ENCODE measurements at regions not wholly inside any gene's neighbourhood (a gene's known extent, or its start where the extent isn't known, plus 50 kb on each side); places are given as distances from the start of the nearest gene placed in this dataset.

DNA sequence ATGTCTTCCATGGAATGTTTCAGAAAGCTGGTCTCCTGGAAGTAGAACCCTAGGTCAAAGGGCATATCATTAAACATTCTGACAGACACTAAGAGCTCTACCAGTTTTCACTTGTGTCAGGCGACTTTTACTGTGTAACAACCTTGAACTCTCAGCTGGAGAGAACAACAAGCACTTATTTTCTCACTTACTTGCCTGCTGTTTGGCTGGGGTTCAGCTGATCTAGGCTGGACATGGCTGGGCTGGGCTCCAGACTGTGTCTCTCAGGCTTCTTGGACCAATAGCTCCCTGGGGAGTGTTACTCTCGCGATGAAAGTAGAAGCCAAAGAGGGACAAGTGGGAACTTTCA is 527.3 kb downstream of the SHQ1 start:
- Mint-ChIP-seq H3K4me3 (no peak overlapping the region), H3K36me3 (no peaks in the 10 kb centered on the region), H3K4me1 (peaks cover 4% of the 10 kb centered on the region), H3K27ac (no peak overlapping the region), H3K27me3 (ENCODE audit: low read depth in 3 of 3) (peaks cover 0 to 6% (median 2%) of the 10 kb centered on the region in 3 donors), H3K9me3 (no peaks in the 10 kb centered on the region)
- Histone ChIP-seq H4K20me1 (ENCODE audit: insufficient read depth, low read length) (no peaks in the 10 kb centered on the region), H3K27me3 (ENCODE audit: control insufficient read depth in 2 of 2, insufficient read depth in 2 of 2, low read length in 2 of 2) (no peaks in the 10 kb centered on the region), H3K79me2 (ENCODE audit: insufficient read depth, low read length) (no peaks in the 10 kb centered on the region), H3K4me2 (replicated peaks; ENCODE audit: extremely low read depth, low read length, poor library complexity, severe bottlenecking) (no peak overlapping the region), H3K36me3 (replicated peaks in 1 of 2; ENCODE audit: control insufficient read depth in 1 of 2, insufficient read depth in 2 of 2, low read length in 2 of 2) (no peaks in the 10 kb centered on the region), H3K27ac (ENCODE audit: low read depth in 1 of 2, low read length in 2 of 2) (no peak overlapping the region), H3K4me1 (ENCODE audit: control insufficient read depth in 1 of 2, insufficient read depth in 2 of 2, low read length in 2 of 2) (no peaks in the 10 kb centered on the region), H3K9me3 (replicated peaks in 1 of 2; ENCODE audit: control insufficient read depth in 1 of 2, insufficient read depth in 1 of 2, low read length in 2 of 2) (no peaks in the 10 kb centered on the region), H2AFZ (ENCODE audit: insufficient read depth, low read depth, low read length, poor library complexity, severe bottlenecking) (no peak overlapping the region), H3K9ac (ENCODE audit: insufficient read depth, low read length, poor library complexity, severe bottlenecking) (no peak overlapping the region), H3K4me3 (replicated peaks in 1 of 3; ENCODE audit: low read depth in 2 of 3, low read length in 3 of 3) (no peak overlapping the region)
- intact Hi-C loops (cut with micrococcal nuclease), result no loop called here
- no peak for DNase-seq
- WGBS (ENCODE audit: insufficient coverage), result 100% methylated on average over 3 of the region's 3 CpGs
- TF ChIP-seq, protein P1, sequence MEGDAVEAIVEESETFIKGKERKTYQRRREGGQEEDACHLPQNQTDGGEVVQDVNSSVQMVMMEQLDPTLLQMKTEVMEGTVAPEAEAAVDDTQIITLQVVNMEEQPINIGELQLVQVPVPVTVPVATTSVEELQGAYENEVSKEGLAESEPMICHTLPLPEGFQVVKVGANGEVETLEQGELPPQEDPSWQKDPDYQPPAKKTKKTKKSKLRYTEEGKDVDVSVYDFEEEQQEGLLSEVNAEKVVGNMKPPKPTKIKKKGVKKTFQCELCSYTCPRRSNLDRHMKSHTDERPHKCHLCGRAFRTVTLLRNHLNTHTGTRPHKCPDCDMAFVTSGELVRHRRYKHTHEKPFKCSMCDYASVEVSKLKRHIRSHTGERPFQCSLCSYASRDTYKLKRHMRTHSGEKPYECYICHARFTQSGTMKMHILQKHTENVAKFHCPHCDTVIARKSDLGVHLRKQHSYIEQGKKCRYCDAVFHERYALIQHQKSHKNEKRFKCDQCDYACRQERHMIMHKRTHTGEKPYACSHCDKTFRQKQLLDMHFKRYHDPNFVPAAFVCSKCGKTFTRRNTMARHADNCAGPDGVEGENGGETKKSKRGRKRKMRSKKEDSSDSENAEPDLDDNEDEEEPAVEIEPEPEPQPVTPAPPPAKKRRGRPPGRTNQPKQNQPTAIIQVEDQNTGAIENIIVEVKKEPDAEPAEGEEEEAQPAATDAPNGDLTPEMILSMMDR (IDR thresholded peaks at IDR 0.05), result no peak

DNA sequence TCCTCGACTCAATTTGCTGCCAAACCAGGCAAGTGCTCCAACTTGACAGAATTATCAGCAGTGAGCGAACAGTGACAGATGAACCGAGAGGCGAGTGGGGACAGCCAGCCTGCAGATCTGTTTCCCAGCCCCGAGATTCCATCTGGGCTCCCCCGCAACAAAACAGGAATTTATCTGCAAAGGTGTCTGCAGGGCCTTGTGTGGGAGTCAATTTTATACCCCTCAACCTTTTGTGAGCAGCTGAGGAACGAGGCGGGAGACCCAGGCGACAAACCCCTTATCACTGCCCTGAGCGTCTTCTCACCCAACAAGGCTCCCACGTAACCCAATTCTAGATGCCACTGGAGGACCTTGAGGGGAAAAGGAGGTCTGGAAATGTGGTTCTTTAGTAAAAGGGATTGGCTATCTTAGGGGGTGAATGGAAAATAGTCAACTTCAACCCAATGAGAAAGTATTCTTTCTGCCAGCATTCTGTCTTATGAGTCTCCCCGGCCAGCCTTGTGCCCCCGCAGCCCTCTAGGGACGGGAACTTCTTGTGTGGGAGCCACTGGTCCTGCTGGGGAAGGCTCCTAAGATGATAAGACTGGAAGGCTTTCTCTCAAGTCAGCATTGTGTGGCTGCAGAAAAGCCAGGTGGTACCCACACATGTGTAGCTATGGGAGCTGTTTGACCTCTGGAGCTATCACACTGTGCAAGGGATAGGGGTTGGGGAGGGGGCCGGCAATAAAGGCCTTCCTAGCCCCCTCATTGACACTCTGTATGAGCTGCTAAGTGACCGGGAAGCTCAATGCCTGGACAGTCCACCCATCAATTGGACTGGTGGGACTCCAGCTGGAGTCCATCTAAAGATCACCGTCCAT is 527.9 kb downstream of the SHQ1 start:
- Histone ChIP-seq H3K4me2 (replicated peaks; ENCODE audit: extremely low read depth, low read length, poor library complexity, severe bottlenecking) (no peak overlapping the region), H2AFZ (ENCODE audit: insufficient read depth, low read depth, low read length, poor library complexity, severe bottlenecking) (no peak overlapping the region), H3K79me2 (ENCODE audit: insufficient read depth, low read length) (no peaks in the 10 kb centered on the region), H3K4me1 (ENCODE audit: control insufficient read depth in 1 of 2, insufficient read depth in 2 of 2, low read length in 2 of 2) (no peaks in the 10 kb centered on the region), H3K27me3 (ENCODE audit: control insufficient read depth in 2 of 2, insufficient read depth in 2 of 2, low read length in 2 of 2) (no peaks in the 10 kb centered on the region), H3K9ac (ENCODE audit: insufficient read depth, low read length, poor library complexity, severe bottlenecking) (no peak overlapping the region), H3K27ac (ENCODE audit: low read depth in 1 of 2, low read length in 2 of 2) (no peak overlapping the region), H3K36me3 (replicated peaks in 1 of 2; ENCODE audit: control insufficient read depth in 1 of 2, insufficient read depth in 2 of 2, low read length in 2 of 2) (no peaks in the 10 kb centered on the region), H3K9me3 (replicated peaks in 1 of 2; ENCODE audit: control insufficient read depth in 1 of 2, insufficient read depth in 1 of 2, low read length in 2 of 2) (no peaks in the 10 kb centered on the region), H4K20me1 (ENCODE audit: insufficient read depth, low read length) (no peaks in the 10 kb centered on the region), H3K4me3 (replicated peaks in 1 of 3; ENCODE audit: low read depth in 2 of 3, low read length in 3 of 3) (no peak overlapping the region)
- H3K4me3 Mint-ChIP-seq, result no peak overlapping the region
- no peaks in the 10 kb centered on the region for H3K9me3 Mint-ChIP-seq
- peaks cover 4% of the 10 kb centered on the region for H3K4me1 Mint-ChIP-seq
- H3K27me3 Mint-ChIP-seq (ENCODE audit: low read depth in 3 of 3), result peaks cover 0 to 6% (median 2%) of the 10 kb centered on the region in 3 donors
- no peak for DNase-seq
- WGBS (ENCODE audit: insufficient coverage), result 92% methylated on average over 9 of the region's 17 CpGs
- no peak overlapping the region for H3K27ac Mint-ChIP-seq
- intact Hi-C loops (cut with micrococcal nuclease), result no loop called here
- TF ChIP-seq, protein P1 (IDR thresholded peaks at IDR 0.05), result no peak
- no peaks in the 10 kb centered on the region for H3K36me3 Mint-ChIP-seq
